ENCODE measurements at regions not wholly inside any gene's neighbourhood (a gene's known extent, or its start where the extent isn't known, plus 50 kb on each side); places are given as distances from the start of the nearest gene placed in this dataset.

GRCh38 chr2:61647044-61647443 is 108.9 kb upstream of the XPO1 start:
- TF ChIP-seq ZNF8 (CRISPR knock-in tag; IDR thresholded peaks at IDR 0.05) = no peak
- no peak for TF ChIP-seq RARB (CRISPR knock-in tag; IDR thresholded peaks at IDR 0.05)
- TF ChIP-seq ISL1 (CRISPR knock-in tag; IDR thresholded peaks at IDR 0.05) = no peak
- no peak for TF ChIP-seq ZFP3 (CRISPR knock-in tag; IDR thresholded peaks at IDR 0.05)
- no peak for TF ChIP-seq SNAI2 (CRISPR knock-in tag; IDR thresholded peaks at IDR 0.05)
- TF ChIP-seq GLIS3 (CRISPR knock-in tag; IDR thresholded peaks at IDR 0.05) = no peak
- no peak for TF ChIP-seq PATZ1 (CRISPR knock-in tag; IDR thresholded peaks at IDR 0.05; ENCODE audit: borderline replicate concordance)

Data from SK-N-SH treated with all-trans-retinoic acid at 6 μM for 48 hours (cell line).